IMR-90 (cell line): ENCODE measurements at regions not wholly inside any gene's neighbourhood (a gene's known extent, or its start where the extent isn't known, plus 50 kb on each side); places are given as distances from the start of the nearest gene placed in this dataset.

ENCODE experiments used
- ATAC-seq: fragments of 200-7000 bp; cut with Tn5 transposase; 2 replicates; pipeline ENCODE4 v1.9.1; 2020; ENCODE audit warnings: low read depth, mild to moderate bottlenecking, moderate library complexity
- BruUV-seq: library from RNA; stranded (reverse); fragments of 400-500 nt; replicated peaks from 2 replicates; lab custom pipeline; 2021; lab: Mats Ljungman, UMichigan
- CTCF ChIA-PET: fragments of 300-600 bp; formaldehyde crosslinking; extraction: SDS; loops from one replicate; lab custom pipeline; 2021; ENCODE audit warnings: antibody characterized with exemption; lab: Yijun Ruan, JAX
- POLR2A ChIA-PET: fragments of 300-600 bp; sonication (Branson Sonifier 250); formaldehyde crosslinking; loops from one replicate; lab custom pipeline; 2022; ENCODE audit warnings: antibody characterized with exemption; ENCODE audit not compliant: unreplicated experiment; lab: Charles Lee
- DNase-seq: peaks from one replicate; pipeline ENCODE4 v3.0.0; 2013
- H2AFZ ChIP-seq: replicated peaks from 2 replicates; pipeline ENCODE3; 2013; ENCODE audit warnings: low read length, mild to moderate bottlenecking; ENCODE audit not compliant: poor library complexity
- H2AK5ac ChIP-seq: 2 replicates; pipeline ENCODE4 v1.6.1; 2013; ENCODE audit warnings: low read depth, low read length, inconsistent platforms
- H2AK9ac ChIP-seq: replicated peaks from 2 replicates; pipeline ENCODE3; 2013; ENCODE audit warnings: mild to moderate bottlenecking, low read depth, low read length, moderate library complexity; ENCODE audit not compliant: poor library complexity
- H2BK120ac ChIP-seq: 2 replicates; pipeline ENCODE4 v1.6.1; 2013; ENCODE audit warnings: low read depth, low read length, inconsistent platforms
- H2BK15ac ChIP-seq: 3 replicates; pipeline ENCODE4 v1.6.1; 2013; ENCODE audit warnings: low read depth, low read length, inconsistent platforms
- H2BK20ac ChIP-seq: 2 replicates; pipeline ENCODE4 v1.6.1; 2013; ENCODE audit warnings: low read depth, mild to moderate bottlenecking, inconsistent platforms, low read length, moderate library complexity
- H2BK5ac ChIP-seq: 2 replicates; pipeline ENCODE4 v1.6.1; 2013; ENCODE audit warnings: mild to moderate bottlenecking, low read depth, low read length, inconsistent platforms; ENCODE audit not compliant: poor library complexity, severe bottlenecking
- H3K14ac ChIP-seq: replicated peaks from 2 replicates; pipeline ENCODE4 v1.6.1; 2013; ENCODE audit warnings: low read depth, low read length, inconsistent platforms
- H3K18ac ChIP-seq: 2 replicates; pipeline ENCODE4 v1.6.1; 2013; ENCODE audit warnings: low read depth, low read length, control low read depth
- H3K23ac ChIP-seq: 2 replicates; pipeline ENCODE4 v1.6.1; 2013; ENCODE audit warnings: low read depth, low read length, inconsistent platforms
- H3K27ac ChIP-seq: 2 replicates; pipeline ENCODE4 v1.5.1; 2013; ENCODE audit warnings: mild to moderate bottlenecking, control low read depth, low read length; ENCODE audit not compliant: insufficient read depth
- H3K27me3 ChIP-seq: 2 replicates; pipeline ENCODE4 v1.6.1; 2013; ENCODE audit warnings: low read length; ENCODE audit not compliant: control insufficient read depth, insufficient read depth
- H3K36me3 ChIP-seq: 2 replicates; pipeline ENCODE4 v1.6.1; 2013; ENCODE audit warnings: low read length, mixed read lengths; ENCODE audit not compliant: control insufficient read depth, insufficient read depth
- H3K4ac ChIP-seq: 2 replicates; pipeline ENCODE4 v1.6.1; 2013; ENCODE audit warnings: low read depth, low read length, inconsistent platforms
- H3K4me1 ChIP-seq: 2 replicates; pipeline ENCODE4 v1.6.1; 2013; ENCODE audit warnings: low read length, mixed read lengths; ENCODE audit not compliant: control insufficient read depth, insufficient read depth
- H3K4me2 ChIP-seq: 2 replicates; pipeline ENCODE4 v1.6.1; 2013; ENCODE audit warnings: low read depth, mild to moderate bottlenecking, control low read depth, low read length, moderate library complexity
- H3K4me3 ChIP-seq: 2 replicates; pipeline ENCODE4 v1.5.1; 2013; ENCODE audit warnings: low read depth, mild to moderate bottlenecking, control low read depth, low read length, moderate library complexity; ENCODE audit not compliant: insufficient read depth
- H3K56ac ChIP-seq: 2 replicates; pipeline ENCODE4 v1.6.1; 2013; ENCODE audit warnings: low read length, inconsistent platforms; ENCODE audit not compliant: insufficient read depth; ENCODE audit errors: extremely low read depth
- H3K79me1 ChIP-seq, 2 experiments: 2 replicates each; pipeline ENCODE4 v1.6.1; 2013; ENCODE audit warnings: low read length in 2 of 2, inconsistent platforms in 1 of 2, low read depth in 1 of 2
- H3K9ac ChIP-seq: 2 replicates; pipeline ENCODE4 v1.6.1; 2013; ENCODE audit warnings: low read depth, low read length, control low read depth
- H3K9me1 ChIP-seq: 2 replicates; pipeline ENCODE4 v1.6.1; 2013; ENCODE audit warnings: low read length, inconsistent platforms; ENCODE audit not compliant: insufficient read depth
- H3K9me3 ChIP-seq: 2 replicates; pipeline ENCODE4 v1.6.1; 2013; ENCODE audit warnings: low read length; ENCODE audit not compliant: control insufficient read depth, insufficient read depth
- H4K20me1 ChIP-seq: 2 replicates; pipeline ENCODE4 v1.6.1; 2013; ENCODE audit warnings: low read length, inconsistent platforms; ENCODE audit not compliant: insufficient read depth
- H4K5ac ChIP-seq: 2 replicates; pipeline ENCODE4 v1.6.1; 2013; ENCODE audit warnings: mild to moderate bottlenecking, low read depth, low read length, control low read depth
- H4K8ac ChIP-seq, 2 experiments: 2 replicates each; pipeline ENCODE4 v1.6.1; 2013; ENCODE audit warnings: low read depth in 2 of 2, low read length in 2 of 2, control low read depth in 1 of 2, inconsistent platforms in 1 of 2
- H4K91ac ChIP-seq: 2 replicates; pipeline ENCODE4 v1.6.1; 2013; ENCODE audit warnings: low read depth, low read length, inconsistent platforms; ENCODE audit not compliant: insufficient read depth
- CEBPB ChIP-seq: IDR thresholded peaks from 2 replicates; pipeline ENCODE4 v1.6.1; 2012; ENCODE audit warnings: low read depth, low read length, improper control_type of control experiment
- MAFK ChIP-seq: IDR thresholded peaks from 2 replicates; pipeline ENCODE4 v1.6.1; 2012; ENCODE audit warnings: low read depth, low read length, improper control_type of control experiment
- NFE2L2 ChIP-seq: fragments of 150-350 bp; IDR thresholded peaks from 2 replicates; pipeline ENCODE4 v1.6.1; 2016; ENCODE audit warnings: low read depth, mild to moderate bottlenecking, low read length
- POLR2A ChIP-seq: IDR thresholded peaks from 2 replicates; pipeline ENCODE4 v1.6.1; 2012; ENCODE audit warnings: mild to moderate bottlenecking, low read depth, low read length
- RFX5 ChIP-seq: IDR thresholded peaks from 2 replicates; pipeline ENCODE4 v1.8.0; 2012; ENCODE audit warnings: low read depth, mild to moderate bottlenecking, low read length, moderate library complexity
- WGBS, 2 experiments: methylation state at CpG; one replicate each; pipeline versions ENCODE4 v1.1.5 to v1.1.7; 2013; ENCODE audit warnings: missing lambda C conversion rate in 2 of 2; ENCODE audit not compliant: insufficient read length in 1 of 2; ENCODE audit errors: extremely low coverage in 2 of 2; 5-methylcytosine and 5-hydroxymethylcytosine counted together
- dilution Hi-C: fragments of 300-500 bp; cut with HindIII; formaldehyde crosslinking; loops from one replicate; pipeline ENCODE4 v1.14.3; 2018; ENCODE audit warnings: low sequenced_read_pairs; ENCODE audit not compliant: unreplicated experiment
- in situ Hi-C: fragments of 300-500 bp; cut with MboI; formaldehyde crosslinking; loops from 3 replicates; pipeline ENCODE4 v1.14.3; 2019; ENCODE audit warnings: low sequenced_read_pairs, inconsistent platforms, mixed read lengths
- intact Hi-C: fragments of 100-400 bp; cut with micrococcal nuclease; formaldehyde crosslinking; loops from 2 replicates; pipeline ENCODE4 v1.10.0; 2022
- TF ChIP-seq, protein P1 (sequence below): conservative IDR thresholded peaks from 2 replicates; pipeline ENCODE4 v1.5.1; 2012; ENCODE audit warnings: mild to moderate bottlenecking, low read depth, low read length, improper control_type of control experiment

DNA sequence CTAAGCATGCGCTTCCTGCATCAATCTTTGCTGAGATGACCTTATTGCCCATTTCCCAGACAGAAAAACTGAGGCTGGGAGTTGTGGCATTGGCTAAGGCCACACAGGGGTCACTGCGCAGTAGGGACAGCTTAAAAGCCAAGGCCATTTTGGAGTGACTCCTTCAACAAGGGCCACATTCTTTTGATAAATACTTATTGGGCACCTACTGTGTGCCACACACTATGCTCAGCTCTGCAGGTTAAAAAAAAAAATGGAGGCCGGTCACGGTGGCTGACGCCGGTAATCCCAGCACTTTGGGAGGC lies 108.6 kb downstream of the CEBPB start:
- Histone ChIP-seq H3K4me3 (no peak overlapping the region), H4K8ac (no peak overlapping the region), H2AFZ (no peak overlapping the region), H3K79me1 (peaks cover 0 to 10% of the 10 kb centered on the region in 2 experiments; a peak in 2 of 4 replicates), H3K14ac (no peak overlapping the region), H3K36me3 (no peaks in the 10 kb centered on the region), H2AK5ac (peak overlapping the region; percentile 28; the same call in 1 of the 2 replicates), H4K91ac (no peak overlapping the region), H3K4ac (peak overlapping the region; percentile 56), H4K20me1 (no peaks in the 10 kb centered on the region), H2BK120ac (peak overlapping the region; percentile 46; the same call in 1 of the 2 replicates), H3K27ac (no peak overlapping the region), H3K9me3 (no peaks in the 10 kb centered on the region), H3K4me1 (peaks cover 18% of the 10 kb centered on the region), H3K9ac (no peak overlapping the region), H3K4me2 (no peak overlapping the region), H3K9me1 (peaks cover 5% of the 10 kb centered on the region), H3K23ac (no peak overlapping the region), H2BK15ac (peak overlapping the region; percentile 60; the same call in 1 of the 3 replicates), H2BK20ac (no peak overlapping the region), H3K27me3 (no peaks in the 10 kb centered on the region), H2BK5ac (no peak overlapping the region), H4K5ac (no peak overlapping the region), H3K18ac (no peak overlapping the region), H2AK9ac (peak overlapping the region; percentile 60), H3K56ac (no peak overlapping the region)
- ChIA-PET CTCF (no interaction called here), POLR2A (no interaction called here)
- DNase-seq, result no peak
- intact Hi-C loops (no loop called here), dilution Hi-C loops (no loop called here), in situ Hi-C loops (no loop called here)
- no peak for ATAC-seq
- BruUV-seq, result no TSS peak
- WGBS, 2 experiments, result 100% methylated on average over 1 of the region's 6 CpGs; no CpG with 5 or more reads in 1 of the 2 experiments
- TF ChIP-seq RFX5 (no peak), NFE2L2 (no peak), MAFK (no peak), CEBPB (no peak), POLR2A (no peak)
- TF ChIP-seq, protein P1, sequence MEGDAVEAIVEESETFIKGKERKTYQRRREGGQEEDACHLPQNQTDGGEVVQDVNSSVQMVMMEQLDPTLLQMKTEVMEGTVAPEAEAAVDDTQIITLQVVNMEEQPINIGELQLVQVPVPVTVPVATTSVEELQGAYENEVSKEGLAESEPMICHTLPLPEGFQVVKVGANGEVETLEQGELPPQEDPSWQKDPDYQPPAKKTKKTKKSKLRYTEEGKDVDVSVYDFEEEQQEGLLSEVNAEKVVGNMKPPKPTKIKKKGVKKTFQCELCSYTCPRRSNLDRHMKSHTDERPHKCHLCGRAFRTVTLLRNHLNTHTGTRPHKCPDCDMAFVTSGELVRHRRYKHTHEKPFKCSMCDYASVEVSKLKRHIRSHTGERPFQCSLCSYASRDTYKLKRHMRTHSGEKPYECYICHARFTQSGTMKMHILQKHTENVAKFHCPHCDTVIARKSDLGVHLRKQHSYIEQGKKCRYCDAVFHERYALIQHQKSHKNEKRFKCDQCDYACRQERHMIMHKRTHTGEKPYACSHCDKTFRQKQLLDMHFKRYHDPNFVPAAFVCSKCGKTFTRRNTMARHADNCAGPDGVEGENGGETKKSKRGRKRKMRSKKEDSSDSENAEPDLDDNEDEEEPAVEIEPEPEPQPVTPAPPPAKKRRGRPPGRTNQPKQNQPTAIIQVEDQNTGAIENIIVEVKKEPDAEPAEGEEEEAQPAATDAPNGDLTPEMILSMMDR, result no peak
